GM20431 (cell line): ENCODE measurements at regions not wholly inside any gene's neighbourhood (a gene's known extent, or its start where the extent isn't known, plus 50 kb on each side); places are given as distances from the start of the nearest gene placed in this dataset.

ENCODE experiments used
- in situ Hi-C: fragments of 300-500 bp; cut with MseI, MboI; formaldehyde crosslinking; loops from one replicate; pipeline ENCODE4 v1.15.0; 2020; ENCODE audit warnings: low sequenced_read_pairs; ENCODE audit not compliant: unreplicated experiment

DNA sequence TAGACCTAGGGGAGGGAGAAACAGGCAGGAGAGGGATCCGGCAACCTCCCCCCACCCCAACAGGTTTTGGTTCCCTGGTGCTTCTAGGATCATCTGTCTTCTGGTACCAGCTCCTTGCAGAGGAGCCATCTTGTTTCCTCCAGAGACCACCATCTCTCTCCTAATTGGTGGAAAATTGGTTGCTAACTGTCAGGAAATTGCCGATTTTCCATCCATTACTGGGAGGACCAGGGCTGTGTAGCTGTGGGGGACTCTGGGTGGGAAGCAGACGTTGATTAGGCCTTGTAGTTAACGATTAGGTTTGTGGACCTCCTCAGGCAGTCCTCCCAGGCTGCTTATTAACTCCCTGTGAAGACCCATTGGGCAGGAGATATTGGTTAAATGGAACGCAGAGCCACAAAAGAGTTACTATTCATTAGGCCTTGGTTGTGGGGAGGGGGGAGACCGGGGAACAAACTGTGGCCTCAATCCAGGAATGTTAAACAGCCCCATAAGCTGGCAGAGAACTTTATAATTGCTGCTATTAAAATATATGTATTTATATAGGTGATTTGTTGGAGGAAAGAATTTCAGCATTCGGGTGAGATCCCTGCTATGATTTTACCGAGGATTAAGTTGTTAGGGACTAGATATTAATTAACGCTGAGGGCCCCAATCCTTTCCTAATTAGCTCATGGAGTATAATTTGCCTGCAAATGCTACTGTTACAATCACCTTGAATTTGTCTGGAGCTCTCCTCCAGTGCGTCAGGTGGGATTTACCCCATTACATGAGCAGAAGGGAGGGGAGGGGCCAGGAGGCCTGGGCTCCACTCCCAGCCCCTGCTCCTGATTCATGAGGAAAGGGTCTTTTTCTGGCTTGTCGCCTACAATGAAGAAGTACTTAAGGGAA, 61.2 kb upstream of the TRABD2B start:
- in situ Hi-C loops: no loop called here

DNA sequence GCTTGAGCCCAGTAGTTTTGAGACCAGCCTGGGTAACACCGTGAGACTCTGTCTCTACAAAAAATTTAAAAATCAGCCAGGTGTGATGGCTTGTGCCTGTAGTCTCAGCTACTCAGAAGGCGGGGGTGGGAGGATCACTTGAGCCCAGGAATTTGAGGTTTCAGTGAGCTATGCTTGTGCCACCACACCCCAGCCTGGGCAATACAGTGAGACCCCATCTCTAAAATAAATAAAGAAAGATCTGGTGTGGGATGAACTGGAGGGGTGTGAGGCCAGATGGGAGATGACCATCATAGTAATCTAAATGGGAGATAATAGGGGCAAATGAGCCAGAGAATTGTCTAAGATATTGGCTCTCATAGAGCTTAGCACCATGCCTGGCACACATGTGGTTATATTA, 60.1 kb upstream of the TRABD2B start:
- in situ Hi-C loops: no loop called here

DNA sequence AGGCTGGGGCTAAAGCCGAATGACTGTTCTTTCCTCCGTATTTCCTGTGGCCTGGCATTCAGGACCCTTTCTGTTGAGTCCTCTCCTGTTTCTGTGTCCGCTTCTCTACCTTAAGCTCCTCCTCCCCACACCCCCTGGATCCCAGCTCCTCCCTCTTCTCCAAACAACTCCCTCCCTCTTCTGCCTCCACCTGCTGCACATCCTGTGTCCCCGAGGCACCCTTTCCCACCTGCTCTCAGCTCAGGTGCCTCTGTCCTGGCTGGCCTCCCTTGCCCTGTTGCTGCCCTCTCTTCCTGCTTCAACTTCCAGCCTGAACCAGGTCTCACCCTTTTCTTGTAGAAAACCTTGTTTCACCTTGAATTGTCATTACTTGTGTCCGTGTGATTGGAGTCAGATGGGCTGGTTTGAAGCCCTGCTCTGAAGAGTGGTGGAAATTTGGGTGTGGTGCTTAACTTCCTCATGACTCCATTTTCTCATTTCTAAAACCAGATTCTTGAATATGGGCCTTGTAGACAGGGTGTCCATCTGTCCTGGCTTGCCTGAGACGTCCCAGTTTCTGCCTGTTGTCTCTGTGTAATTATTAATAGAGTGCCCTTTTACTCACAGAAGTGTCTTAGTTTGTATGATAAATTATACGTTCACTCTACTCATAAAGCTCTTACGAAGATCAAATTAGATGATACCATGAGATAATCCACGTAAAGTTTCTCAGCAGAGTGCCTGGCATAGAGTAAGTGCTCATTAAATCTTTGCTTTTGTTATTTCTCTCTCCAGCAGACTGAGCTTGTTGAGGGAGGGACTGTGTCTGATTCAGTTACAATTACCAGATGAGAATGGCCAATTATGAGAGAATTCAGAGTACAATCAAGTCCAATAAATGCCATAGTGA, 58.9 kb upstream of the TRABD2B start:
- in situ Hi-C loops: no loop called here

DNA sequence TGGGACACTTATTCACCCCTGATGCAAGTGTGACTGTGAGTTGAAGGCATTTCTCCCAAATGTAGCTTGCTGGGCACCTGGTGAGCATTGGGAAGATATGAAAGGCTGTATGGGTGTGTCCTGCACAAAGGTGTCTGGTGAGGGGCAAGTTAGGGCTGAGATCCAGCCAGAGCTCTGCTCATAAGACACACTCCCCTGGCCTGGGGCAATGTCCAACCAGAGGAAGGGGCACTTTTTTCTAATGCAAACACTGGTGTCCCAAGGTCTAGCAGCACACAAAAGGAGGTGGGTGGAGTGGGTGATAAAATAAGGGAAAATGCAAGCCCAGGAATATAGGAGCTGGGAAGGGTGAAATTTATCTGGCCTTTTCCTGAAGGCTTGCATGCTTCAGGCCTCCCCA, 57.0 kb upstream of the TRABD2B start:
- in situ Hi-C loops: no loop called here

DNA sequence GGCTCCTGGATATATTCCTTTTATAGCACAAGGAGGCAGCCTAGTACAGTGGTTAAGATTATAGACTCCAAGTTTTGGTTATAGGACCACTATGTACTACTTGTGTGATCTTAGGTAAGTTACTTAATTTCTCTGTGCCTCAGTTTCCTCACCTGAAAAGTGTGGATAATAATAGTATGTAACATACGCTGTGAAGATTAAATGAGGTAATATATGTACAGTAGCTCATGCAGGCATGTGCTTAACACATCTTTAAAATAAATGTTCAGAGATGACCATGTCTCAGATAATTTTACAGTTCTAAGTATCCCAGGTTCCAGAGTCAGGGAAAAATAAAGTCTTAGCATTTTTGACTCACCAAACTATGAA, 55.7 kb upstream of the TRABD2B start:
- in situ Hi-C loops: no loop called here

DNA sequence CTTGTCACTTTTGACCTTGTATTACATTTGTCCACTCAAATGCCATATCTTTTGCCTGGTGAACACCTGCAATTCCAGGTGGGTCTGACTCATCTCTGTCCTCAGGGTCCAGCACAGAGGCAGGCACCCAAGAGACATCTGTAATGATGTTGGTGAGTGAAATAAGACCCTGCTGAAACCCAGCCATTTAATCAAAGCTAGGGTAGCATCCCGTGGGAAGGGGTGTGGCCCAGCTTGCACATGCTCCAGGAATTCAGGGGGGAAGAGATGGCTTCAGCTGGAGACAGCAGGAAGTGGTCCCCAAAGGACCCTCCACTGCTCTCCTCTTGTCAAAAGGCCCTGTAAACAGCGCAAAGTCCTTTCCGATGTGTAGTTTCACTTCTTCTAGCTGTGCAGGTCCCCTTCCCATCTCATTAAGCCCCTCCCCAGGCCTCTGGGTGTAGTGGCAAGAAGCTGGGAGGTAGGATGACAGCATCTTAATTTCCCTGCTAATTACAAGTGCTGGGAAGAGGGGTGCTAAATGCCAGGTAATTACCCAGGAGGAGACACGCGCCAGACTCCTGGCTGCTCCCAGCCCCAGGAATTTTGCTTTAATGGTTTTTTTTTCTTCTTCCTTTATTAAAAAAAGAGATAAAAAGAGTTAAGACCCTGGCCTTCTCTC, 54.4 kb upstream of the TRABD2B start:
- in situ Hi-C loops: no loop called here

DNA sequence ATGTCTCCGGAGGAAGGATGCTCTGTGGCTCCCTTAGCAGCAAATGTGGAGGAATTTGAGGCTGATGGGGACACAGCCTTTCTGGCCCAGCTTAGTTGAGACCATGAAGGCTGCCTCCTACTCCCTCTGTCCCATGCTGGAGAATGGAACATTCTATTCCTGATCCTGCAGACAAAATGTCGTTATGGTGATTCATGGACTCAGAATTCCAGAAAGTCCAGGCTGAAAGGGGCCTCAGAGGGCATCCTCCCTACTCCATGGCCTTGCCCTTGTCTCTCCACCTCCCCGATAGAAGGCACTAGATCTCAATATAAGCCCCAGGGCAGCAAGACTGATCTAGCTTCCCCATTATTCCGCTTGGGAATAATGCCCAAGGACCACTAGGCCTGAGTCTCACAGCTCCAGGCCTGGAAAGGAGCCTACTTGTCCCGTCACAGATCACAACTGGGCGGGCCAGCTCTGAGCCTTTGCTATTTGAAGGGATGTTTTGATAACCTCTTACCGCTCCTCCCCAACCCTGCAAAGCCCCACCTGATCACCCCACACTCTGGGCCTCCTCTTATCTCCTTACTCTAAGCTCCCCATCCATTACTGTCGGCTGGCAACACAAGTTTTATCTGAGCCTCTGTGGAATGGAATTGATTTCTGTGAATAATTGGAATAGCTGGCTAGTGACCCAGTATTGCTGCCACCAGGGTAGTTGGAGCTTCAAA, 52.8 kb upstream of the TRABD2B start:
- in situ Hi-C loops: no loop called here

DNA sequence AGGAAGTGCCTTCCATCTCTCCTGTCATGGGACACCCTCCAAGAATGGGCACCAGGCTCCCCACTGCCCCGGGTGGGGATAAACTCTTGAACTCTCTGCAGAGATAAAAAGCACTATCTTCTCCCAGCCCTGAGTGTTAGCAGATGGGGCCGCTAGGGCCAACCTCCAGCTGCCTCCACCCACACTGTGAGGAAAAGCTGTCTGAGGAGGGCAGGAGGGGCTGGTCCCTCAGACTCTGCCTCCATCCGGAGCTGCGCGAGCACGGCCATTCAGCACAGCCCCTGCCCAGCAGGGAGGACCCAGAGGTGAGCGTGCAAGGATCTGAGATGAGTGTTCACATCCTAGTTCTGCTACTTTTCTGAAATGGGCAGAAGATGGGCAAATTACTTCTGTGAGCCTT, 51.8 kb upstream of the TRABD2B start:
- in situ Hi-C loops: no loop called here

DNA sequence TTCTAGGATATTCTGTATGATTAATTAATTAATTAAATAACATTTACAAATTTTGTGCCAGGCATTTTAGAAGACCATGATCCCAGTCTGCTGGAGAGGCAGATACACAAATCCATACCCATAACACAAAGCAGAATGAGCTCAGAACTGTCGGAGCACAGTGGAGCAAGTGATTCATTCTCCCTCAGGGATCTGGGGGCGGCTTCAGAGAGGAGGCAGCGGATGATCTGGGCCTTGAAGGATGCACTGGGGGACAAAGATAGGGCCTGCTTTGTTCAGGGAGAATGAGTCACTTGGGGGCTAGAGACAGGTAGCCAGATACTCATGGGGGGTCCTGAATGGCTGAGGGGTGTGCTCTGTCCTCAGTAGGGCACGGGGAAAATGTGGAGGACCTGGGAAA, 50.9 kb upstream of the TRABD2B start:
- in situ Hi-C loops: no loop called here

DNA sequence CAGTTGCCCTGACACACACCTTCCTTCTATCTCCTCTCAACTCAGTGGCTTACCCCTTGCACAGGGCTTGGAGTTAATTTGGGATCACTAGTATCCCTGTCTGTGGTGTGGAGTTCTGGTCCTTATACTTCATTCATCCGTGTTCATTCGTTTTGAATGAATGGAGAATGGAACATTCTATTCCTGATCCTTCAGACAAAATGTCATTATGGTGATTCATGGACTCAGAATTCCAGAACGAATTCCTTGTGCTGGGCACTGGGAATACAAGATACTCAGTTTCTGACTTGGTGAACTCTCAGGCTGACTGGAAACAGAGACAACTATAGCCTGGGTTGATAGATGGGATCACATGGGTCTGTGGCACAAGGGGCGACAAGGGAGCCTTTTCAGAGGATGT, 49.9 kb upstream of the TRABD2B start:
- in situ Hi-C loops: no loop called here
